Nucleus accumbens (tissue), 56 donors: ENCODE measurements at regions not wholly inside any gene's neighbourhood (a gene's known extent, or its start where the extent isn't known, plus 50 kb on each side); places are given as distances from the start of the nearest gene placed in this dataset.
"Not testable (repeated sequence)": the region's sequence is repeated elsewhere in the genome, so short reads cannot be mapped to it uniquely, and the experiment has no call there.

ENCODE experiments used
- DNase-seq, 56 donors: peaks; one replicate each; lab custom pipeline; 2025; lab: John Stamatoyannopoulos, UW

DNA sequence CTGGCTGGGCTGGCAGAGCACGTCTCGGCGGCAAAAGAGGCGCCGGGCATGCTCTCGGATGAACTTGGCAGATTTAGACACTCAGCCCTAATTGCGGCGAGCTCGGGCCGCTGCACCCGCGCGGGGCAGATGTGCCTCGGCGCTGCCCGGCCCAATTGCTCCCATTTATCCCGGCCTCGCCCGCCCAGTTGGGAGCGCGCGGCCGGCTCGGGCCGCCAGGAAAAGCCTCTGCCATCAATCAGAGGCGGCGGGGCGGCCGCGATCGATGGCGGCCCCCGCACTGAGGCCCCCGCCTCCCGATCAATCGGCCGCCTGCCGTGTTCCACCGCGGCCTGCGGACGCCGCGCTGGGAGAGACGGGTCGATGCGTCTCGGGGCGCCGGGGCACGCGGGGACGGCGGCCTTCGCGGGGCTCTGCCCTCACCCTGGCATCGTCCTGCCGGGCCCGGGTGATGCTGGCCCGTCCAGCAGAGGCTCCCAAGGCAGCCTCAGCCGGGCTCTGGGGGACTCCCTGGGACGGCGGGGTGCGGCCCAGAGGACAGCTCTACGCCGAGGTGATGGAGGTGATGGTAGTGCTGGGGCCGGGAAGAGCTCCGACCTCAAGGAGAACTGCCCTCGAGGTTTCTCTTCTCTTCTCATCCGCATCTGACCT, 200.9 kb upstream of the N4BP1 start:
- no peak for DNase-seq

GRCh38 chr16:48810436-48810802, 200.4 kb upstream of the N4BP1 start:
- no peak for DNase-seq

DNA sequence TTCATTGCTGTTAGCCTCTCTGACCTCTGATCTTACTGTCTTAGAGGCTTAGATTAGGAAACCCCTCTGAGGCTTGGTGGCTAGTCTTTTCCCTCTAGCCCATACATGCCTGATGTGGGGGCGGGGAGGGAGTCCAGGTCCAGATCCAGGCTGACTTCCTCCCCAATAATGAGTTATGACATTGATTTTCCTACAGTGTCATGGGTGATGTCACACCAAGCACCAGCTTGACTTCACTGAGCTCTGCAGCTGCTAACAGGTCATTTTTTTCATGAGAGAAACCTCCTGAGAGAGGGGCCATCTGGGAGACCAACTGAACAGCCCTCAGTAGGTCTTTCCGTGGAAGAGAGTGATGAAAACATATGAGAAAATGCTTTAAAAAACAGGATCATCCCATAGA, 180.2 kb upstream of the N4BP1 start:
- no peak for DNase-seq

GRCh38 chr16:48788475-48788874, 178.5 kb upstream of the N4BP1 start:
- DNase-seq, result no peak

DNA sequence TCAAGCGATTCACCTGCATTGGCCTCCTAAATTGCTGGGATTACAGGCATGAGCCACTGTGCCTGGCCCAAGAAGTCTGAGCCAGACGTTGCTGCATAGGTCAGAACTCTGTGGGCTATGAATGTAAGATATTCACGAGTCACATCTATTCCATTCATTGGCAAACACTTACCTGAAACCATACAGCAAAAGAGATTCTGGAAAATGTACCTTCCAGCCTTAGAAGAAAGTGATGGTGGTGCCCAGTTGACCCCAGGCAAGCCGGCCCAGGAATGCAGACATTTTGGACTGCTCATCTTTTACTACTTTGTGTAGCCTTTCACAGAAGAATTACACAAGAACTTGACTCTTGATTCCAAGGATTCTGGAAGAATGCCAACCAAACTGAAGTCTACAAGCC, 135.6 kb upstream of the N4BP1 start:
- no peak for DNase-seq

DNA sequence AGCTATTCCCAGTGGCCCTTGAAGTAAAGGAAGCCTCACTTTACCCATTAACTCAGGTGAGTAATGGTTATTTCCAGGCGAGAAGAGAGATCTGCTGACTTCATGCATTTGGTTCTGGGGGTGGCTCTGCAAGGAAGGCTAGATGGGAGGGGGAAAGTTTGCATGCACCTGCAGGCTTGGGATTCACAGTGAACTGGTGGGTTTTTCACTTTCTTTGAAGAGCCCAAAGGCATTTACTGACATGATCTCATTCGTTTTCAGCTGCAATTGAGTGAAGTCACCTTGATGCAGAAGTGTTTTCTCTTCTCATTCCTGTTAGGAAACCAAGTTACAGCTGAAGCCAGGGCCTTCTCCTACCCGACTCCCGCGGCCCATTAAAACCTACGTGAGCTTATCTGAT, 131.0 kb upstream of the N4BP1 start:
- DNase-seq, result no peak

DNA sequence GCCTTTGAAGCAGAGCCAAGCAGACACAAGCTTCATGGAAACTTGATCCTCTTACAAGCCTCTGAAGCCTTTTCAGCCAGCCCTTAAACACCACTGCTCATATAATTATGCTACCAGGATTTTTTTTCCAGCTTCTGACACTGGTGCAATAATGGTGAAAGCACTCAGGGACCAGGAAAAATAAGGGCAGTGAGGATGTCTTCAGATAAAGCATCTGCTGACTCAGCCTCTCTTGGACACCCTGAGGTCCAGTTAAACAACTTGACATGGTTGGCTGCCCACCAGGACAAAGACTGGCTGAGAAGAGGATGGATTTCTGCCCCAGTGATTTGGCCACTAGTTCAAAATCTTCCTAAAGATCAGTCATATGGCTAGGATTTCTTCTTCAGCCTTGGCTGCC, 124.2 kb upstream of the N4BP1 start:
- DNase-seq, result no peak

DNA sequence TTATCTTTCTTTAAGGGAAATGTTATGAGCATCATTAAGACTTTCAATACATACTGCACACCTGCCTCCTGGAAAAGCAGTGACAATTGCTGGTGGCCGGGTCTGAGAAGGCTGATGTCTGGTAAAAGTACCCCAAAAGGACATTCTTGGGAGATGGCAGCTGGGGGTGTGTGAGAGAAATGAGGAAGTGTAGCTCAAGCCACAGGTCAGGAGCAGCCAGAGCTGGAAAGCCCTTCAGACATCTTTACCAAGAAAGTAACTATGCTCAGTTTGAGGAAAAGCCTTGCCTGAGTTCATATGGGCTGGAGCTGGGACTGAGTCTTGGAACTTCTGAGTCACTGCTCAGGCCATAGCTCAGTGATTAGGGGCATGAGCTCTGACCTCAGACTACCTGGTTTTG, 94.7 kb upstream of the N4BP1 start:
- no peak for DNase-seq

GRCh38 chr16:48687421-48688038, 77.5 kb upstream of the N4BP1 start:
- DNase-seq, result peak in 25 of 56 donors; percentile 1 to 53 (median 5)

DNA sequence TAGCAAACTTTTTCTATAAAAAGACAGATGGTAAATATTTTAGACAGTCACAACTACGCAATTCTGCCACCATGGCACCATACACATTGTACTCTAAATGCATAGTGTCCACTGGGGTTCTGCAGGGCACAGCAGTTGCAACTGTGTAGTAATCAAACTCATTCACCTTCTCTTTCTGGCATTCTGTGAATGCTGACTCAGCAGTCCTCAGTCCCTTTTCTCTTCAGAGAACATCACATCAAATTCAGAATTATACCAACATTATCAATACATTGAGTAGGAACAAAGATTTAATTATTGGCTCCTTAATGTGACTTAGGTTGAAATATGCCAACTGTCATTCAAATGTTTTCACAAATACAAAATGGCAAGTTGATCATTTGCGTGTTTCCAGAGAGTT, 74.2 kb upstream of the N4BP1 start:
- DNase-seq, result no peak

DNA sequence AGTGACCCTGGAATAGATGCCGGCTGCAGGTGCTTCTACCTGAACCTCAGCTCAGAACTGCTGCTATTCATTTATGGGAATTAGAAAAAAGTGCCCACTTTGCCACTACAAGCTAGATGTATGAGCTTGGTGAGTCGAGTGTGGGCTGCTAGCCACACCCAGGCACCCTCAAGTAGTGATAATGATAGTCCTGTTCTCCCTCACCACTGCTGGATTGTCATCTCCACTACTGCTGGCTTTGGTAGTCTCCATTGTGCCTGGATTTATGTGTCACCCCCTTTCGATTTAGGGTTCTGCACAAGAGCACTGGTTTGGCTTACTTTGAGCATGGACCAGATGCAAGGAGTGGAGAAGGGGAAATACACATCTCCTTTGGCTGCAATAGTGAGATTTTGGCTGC, 73.0 kb upstream of the N4BP1 start:
- no peak for DNase-seq

DNA sequence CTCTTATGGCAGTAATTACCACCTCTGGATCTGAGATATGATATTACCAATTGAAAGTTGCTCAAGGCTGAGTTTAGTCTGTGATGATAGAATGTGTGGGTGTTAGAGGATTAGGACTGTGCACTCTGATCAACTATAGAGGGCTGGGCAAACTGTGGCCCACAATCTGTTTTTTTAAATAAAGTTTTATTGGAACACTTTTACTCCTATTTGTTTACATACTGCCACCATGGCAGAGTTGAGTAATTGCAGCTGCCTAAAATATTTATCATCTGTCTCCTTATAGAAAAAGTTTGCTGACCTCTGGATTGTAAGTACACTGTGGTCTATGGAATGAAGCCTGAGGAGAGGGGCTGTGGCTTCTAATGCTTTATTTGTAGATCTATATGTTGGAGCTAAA, 71.5 kb upstream of the N4BP1 start:
- no peak for DNase-seq

DNA sequence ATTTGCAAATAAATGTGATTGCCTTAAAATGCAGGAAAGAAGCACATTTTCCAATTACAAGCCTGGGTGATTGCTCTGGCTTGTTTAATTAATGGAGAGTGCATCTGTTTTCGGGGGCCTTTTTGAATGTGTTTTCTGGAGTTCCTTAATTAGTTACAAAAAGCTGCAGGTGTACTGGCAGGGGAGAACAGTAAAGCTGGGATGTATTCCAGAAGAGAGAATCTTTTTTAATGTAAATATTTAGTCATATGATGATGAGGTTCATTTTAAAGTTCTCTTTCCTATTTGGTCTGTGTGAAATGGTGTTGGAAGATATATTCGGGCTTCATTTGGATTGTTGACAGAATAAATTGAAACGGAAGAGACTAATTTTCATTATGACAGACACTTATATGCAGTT, 70.9 kb upstream of the N4BP1 start:
- no peak for DNase-seq

DNA sequence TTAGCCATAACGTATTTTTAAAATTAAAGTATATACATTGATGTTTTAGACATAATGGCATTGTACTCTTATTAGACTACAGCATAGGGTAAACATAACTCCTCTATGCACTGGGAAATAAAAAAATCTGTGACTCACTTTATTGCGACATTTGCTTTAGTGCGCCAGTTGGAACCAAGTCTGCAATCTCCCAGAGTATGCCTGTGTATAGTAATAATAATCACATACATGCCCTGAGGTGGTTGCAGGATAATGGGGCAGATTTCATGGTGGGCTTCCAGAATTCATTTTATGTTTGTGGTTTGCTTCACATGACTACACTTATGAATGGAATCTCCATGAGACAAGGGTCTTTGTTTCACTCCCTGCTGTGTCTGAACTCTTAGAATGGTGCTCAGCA, 66.9 kb upstream of the N4BP1 start:
- no peak for DNase-seq

GRCh38 chr16:48668184-48668583, 58.2 kb upstream of the N4BP1 start:
- not testable (repeated sequence) for DNase-seq

DNA sequence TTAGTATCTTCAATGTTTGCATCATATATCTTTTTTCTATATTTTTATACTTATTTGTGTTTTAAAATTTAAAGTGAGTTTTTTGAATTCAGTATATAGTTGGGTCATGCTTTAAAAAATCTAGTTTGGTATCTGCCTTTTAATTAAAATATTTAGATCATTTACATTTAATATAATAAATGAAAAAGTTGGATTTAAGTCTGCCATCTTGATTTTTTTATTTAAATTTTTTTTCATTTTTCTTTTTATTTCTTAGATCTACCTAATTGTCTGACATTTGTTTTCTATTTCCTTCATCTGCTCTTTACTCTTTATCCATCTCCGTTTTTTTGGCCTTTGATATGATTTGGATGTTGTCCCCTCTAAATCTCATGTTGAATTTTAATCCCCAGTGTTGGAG, 50.0 kb upstream of the N4BP1 start:
- no peak for DNase-seq
